Glutamatergic neuron (in vitro differentiated cells): ENCODE measurements at regions not wholly inside any gene's neighbourhood (a gene's known extent, or its start where the extent isn't known, plus 50 kb on each side); places are given as distances from the start of the nearest gene placed in this dataset.

Experiments used
- DNase-seq: peaks from one replicate; pipeline ENCODE4 v3.0.0; 2022
- H3K27ac Mint-ChIP-seq: one replicate; pipeline ENCODE4 v1.8.0; 2020; ENCODE audit warnings: mild to moderate bottlenecking, mixed read lengths, inconsistent platforms; ENCODE audit not compliant: unreplicated experiment
- H3K27me3 Mint-ChIP-seq: one replicate; pipeline ENCODE4 v1.8.0; 2020; ENCODE audit warnings: mild to moderate bottlenecking, moderate library complexity, mixed read lengths, inconsistent platforms; ENCODE audit not compliant: unreplicated experiment
- H3K36me3 Mint-ChIP-seq: one replicate; pipeline ENCODE4 v1.8.0; 2020; ENCODE audit warnings: mild to moderate bottlenecking, mixed read lengths, inconsistent platforms; ENCODE audit not compliant: unreplicated experiment
- H3K4me1 Mint-ChIP-seq: one replicate; pipeline ENCODE4 v1.8.0; 2020; ENCODE audit warnings: mild to moderate bottlenecking, low read depth, mixed read lengths, inconsistent platforms; ENCODE audit not compliant: unreplicated experiment
- H3K4me3 Mint-ChIP-seq: one replicate; pipeline ENCODE4 v1.8.0; 2020; ENCODE audit warnings: mild to moderate bottlenecking, mixed read lengths, inconsistent platforms; ENCODE audit not compliant: unreplicated experiment
- H3K9me3 Mint-ChIP-seq: one replicate; pipeline ENCODE4 v1.8.0; 2020; ENCODE audit warnings: mild to moderate bottlenecking, moderate library complexity, mixed read lengths, inconsistent platforms; ENCODE audit not compliant: unreplicated experiment
- TF ChIP-seq, protein P1 (sequence below): fragments of 200-600 bp; sonication (generic); IDR thresholded peaks from one replicate; pipeline ENCODE4 v1.5.0; 2021; ENCODE audit not compliant: partially characterized antibody, unreplicated experiment

DNA sequence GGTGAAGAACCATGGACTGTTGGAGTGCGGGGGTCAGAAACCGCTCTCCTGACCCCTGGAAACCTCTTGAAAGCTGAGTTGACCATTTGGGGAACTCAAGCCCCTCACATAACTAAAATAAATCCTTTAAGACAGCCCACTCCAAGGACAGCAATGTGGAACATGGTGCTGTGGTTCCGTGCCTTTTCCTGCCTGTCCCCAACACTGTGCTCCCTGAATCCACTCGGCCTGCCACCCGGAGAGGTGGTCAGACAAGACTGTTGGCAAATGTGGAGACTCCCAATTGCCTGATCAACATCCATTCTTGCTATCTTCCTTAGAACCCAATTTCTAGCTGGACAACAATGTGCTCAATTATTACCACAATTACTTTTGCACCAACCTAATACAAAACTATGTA is 286.0 kb downstream of the NPHP4 start:
- Mint-ChIP-seq H3K4me1 (no peaks in the 10 kb centered on the region), H3K27me3 (no peaks in the 10 kb centered on the region), H3K27ac (no peak overlapping the region), H3K4me3 (no peak overlapping the region), H3K36me3 (peaks cover 4% of the 10 kb centered on the region), H3K9me3 (peaks cover 5% of the 10 kb centered on the region)
- TF ChIP-seq, protein P1, sequence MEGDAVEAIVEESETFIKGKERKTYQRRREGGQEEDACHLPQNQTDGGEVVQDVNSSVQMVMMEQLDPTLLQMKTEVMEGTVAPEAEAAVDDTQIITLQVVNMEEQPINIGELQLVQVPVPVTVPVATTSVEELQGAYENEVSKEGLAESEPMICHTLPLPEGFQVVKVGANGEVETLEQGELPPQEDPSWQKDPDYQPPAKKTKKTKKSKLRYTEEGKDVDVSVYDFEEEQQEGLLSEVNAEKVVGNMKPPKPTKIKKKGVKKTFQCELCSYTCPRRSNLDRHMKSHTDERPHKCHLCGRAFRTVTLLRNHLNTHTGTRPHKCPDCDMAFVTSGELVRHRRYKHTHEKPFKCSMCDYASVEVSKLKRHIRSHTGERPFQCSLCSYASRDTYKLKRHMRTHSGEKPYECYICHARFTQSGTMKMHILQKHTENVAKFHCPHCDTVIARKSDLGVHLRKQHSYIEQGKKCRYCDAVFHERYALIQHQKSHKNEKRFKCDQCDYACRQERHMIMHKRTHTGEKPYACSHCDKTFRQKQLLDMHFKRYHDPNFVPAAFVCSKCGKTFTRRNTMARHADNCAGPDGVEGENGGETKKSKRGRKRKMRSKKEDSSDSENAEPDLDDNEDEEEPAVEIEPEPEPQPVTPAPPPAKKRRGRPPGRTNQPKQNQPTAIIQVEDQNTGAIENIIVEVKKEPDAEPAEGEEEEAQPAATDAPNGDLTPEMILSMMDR, result no peak
- no peak for DNase-seq

DNA sequence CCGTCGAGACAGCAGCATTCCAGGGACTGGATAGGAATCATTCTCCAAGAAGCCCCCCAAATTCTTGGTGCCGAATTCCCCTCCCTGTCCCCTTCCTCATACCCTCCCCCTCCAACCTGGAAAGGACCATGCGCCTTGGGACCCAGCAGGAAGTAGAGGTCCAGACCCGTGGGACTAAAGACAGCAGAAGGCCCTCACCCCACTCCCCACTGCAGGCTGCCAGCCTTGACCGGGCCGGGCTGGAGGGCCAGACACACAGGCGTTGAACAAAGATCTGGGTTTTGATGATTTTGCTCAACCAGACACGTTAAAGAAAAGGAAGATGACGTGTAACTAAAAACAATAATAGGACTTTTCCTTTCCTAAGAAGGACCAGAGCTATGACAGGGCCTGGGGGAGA is 286.5 kb downstream of the NPHP4 start:
- TF ChIP-seq, protein P1, result no peak

GRCh38 chr1:5704561-5705514 is 287.4 kb downstream of the NPHP4 start:
- H3K4me1 Mint-ChIP-seq, result no peaks in the 10 kb centered on the region
- H3K27ac Mint-ChIP-seq, result no peak overlapping the region
- DNase-seq, result no peak

More for the DNA sequence above, 286.5 kb downstream of the NPHP4 start:
- H3K4me1 Mint-ChIP-seq, result no peaks in the 10 kb centered on the region
- no peaks in the 10 kb centered on the region for H3K27me3 Mint-ChIP-seq
- no peak overlapping the region for H3K4me3 Mint-ChIP-seq
- DNase-seq, result no peak
- H3K9me3 Mint-ChIP-seq, result peaks cover 5% of the 10 kb centered on the region
- H3K36me3 Mint-ChIP-seq, result peaks cover 4% of the 10 kb centered on the region
- no peak overlapping the region for H3K27ac Mint-ChIP-seq

GRCh38 chr1:5701642-5702041 is 290.6 kb downstream of the NPHP4 start:
- Mint-ChIP-seq H3K27me3 (no peaks in the 10 kb centered on the region), H3K9me3 (peaks cover 2% of the 10 kb centered on the region), H3K4me3 (no peak overlapping the region), H3K27ac (no peak overlapping the region), H3K36me3 (no peaks in the 10 kb centered on the region), H3K4me1 (no peaks in the 10 kb centered on the region)
- TF ChIP-seq, protein P1, result no peak
- no peak for DNase-seq

More at GRCh38 chr1:5704561-5705514, 287.4 kb downstream of the NPHP4 start:
- H3K4me3 Mint-ChIP-seq, result no peak overlapping the region
- peaks cover 3% of the 10 kb centered on the region for H3K9me3 Mint-ChIP-seq
- TF ChIP-seq, protein P1, result no peak
- peaks cover 4% of the 10 kb centered on the region for H3K36me3 Mint-ChIP-seq
- H3K27me3 Mint-ChIP-seq, result no peaks in the 10 kb centered on the region

- Mint-ChIP-seq H3K9me3 (peaks cover 14% of the 10 kb centered on the region), H3K4me1 (no peaks in the 10 kb centered on the region), H3K27me3 (peaks cover 2% of the 10 kb centered on the region), H3K27ac (no peak overlapping the region), H3K4me3 (no peak overlapping the region), H3K36me3 (no peaks in the 10 kb centered on the region)
- no peak for DNase-seq
- TF ChIP-seq, protein P1, result no peak
Measured at GRCh38 chr1:5693568-5693967, 298.7 kb downstream of the NPHP4 start.
